ENCODE measurements at regions not wholly inside any gene's neighbourhood (a gene's known extent, or its start where the extent isn't known, plus 50 kb on each side); places are given as distances from the start of the nearest gene placed in this dataset.

DNA sequence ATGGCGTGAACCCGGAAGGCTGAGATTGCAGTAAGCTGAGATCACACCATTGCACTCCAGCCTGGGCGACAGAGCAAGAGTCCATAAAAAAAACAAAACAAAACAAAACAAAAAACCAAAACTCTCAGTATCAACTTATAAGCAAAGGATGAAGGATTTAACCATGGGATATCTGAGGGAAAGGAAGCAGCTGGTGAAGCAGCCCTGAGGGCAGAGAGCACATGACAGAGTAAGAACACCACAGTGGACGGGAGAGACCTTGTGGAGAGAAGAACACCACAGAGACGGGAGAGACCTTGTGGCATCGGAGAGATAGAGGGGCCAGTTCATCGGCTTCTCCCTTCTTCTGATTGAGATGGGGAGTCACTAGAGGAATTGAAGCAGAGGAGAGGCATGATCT lies 697.2 kb downstream of the HDGFL1 start:
- Histone ChIP-seq H4K20me1 (ENCODE audit: insufficient read depth, low read length) (no peaks in the 10 kb centered on the region), H2AFZ (ENCODE audit: low read depth, low read length) (no peak overlapping the region), H3K27me3 (ENCODE audit: insufficient read depth, low read length, poor library complexity) (no peaks in the 10 kb centered on the region), H3K4me1 (ENCODE audit: insufficient read depth, low read length) (no peaks in the 10 kb centered on the region), H3K4me2 (ENCODE audit: insufficient read depth, low read length) (no peak overlapping the region), H3K9me3 (ENCODE audit: insufficient read depth, low read length, severe bottlenecking) (no peaks in the 10 kb centered on the region), H3K36me3 (ENCODE audit: insufficient read depth, low read length) (no peaks in the 10 kb centered on the region), H3K27ac (ENCODE audit: low read length) (no peak overlapping the region), H3K9ac (ENCODE audit: low read depth, low read length) (no peak overlapping the region), H3K79me2 (ENCODE audit: insufficient read depth, low read length) (no peaks in the 10 kb centered on the region), H3K4me3 (ENCODE audit: low read depth in 1 of 2, low read length in 2 of 2) (no peak overlapping the region)
- TF ChIP-seq EZH2 (IDR thresholded peaks at IDR 0.05; ENCODE audit: borderline replicate concordance, low read depth, low read length, severe bottlenecking) = no peak
- no peak for ATAC-seq (ENCODE audit: insufficient read depth, low read depth)
- DNase-seq = no peak

DNA sequence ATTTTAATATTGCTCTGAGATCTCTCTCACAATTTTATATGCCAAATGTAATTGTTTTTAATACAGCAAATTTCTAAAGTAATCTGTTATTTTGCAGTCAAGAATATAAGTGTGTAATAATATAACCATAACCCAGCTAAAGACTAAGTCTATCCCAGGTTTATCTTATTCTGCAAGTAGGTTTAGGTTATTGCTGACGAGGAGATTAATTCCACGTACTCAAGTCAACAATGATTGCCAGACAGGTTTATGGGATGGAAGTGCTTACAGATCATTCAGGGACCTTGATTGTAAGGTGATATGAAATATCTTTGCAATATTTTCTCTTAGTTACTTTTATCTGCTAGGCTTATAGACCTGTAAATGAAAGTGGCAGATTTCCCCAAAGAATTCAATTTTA lies 698.3 kb downstream of the HDGFL1 start:
- TF ChIP-seq, protein P1, sequence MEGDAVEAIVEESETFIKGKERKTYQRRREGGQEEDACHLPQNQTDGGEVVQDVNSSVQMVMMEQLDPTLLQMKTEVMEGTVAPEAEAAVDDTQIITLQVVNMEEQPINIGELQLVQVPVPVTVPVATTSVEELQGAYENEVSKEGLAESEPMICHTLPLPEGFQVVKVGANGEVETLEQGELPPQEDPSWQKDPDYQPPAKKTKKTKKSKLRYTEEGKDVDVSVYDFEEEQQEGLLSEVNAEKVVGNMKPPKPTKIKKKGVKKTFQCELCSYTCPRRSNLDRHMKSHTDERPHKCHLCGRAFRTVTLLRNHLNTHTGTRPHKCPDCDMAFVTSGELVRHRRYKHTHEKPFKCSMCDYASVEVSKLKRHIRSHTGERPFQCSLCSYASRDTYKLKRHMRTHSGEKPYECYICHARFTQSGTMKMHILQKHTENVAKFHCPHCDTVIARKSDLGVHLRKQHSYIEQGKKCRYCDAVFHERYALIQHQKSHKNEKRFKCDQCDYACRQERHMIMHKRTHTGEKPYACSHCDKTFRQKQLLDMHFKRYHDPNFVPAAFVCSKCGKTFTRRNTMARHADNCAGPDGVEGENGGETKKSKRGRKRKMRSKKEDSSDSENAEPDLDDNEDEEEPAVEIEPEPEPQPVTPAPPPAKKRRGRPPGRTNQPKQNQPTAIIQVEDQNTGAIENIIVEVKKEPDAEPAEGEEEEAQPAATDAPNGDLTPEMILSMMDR (IDR thresholded peaks at IDR 0.05; ENCODE audit: borderline replicate concordance, extremely low read depth, low read length, poor library complexity, severe bottlenecking) = no peak
- no peak for TF ChIP-seq EZH2 (IDR thresholded peaks at IDR 0.05; ENCODE audit: borderline replicate concordance, low read depth, low read length, severe bottlenecking)
- H3K27me3 ChIP-seq (ENCODE audit: insufficient read depth, low read length, poor library complexity) = no peaks in the 10 kb centered on the region
- no peaks in the 10 kb centered on the region for H3K36me3 ChIP-seq (ENCODE audit: insufficient read depth, low read length)
- H4K20me1 ChIP-seq (ENCODE audit: insufficient read depth, low read length) = no peaks in the 10 kb centered on the region
- no peak overlapping the region for H3K4me2 ChIP-seq (ENCODE audit: insufficient read depth, low read length)
- no peak overlapping the region for H2AFZ ChIP-seq (ENCODE audit: low read depth, low read length)
- no peaks in the 10 kb centered on the region for H3K9me3 ChIP-seq (ENCODE audit: insufficient read depth, low read length, severe bottlenecking)
- H3K27ac ChIP-seq (ENCODE audit: low read length) = no peak overlapping the region
- no peaks in the 10 kb centered on the region for H3K79me2 ChIP-seq (ENCODE audit: insufficient read depth, low read length)
- DNase-seq (no peak), ATAC-seq (ENCODE audit: insufficient read depth, low read depth) (no peak)
- no peak overlapping the region for H3K9ac ChIP-seq (ENCODE audit: low read depth, low read length)
- no peak overlapping the region for H3K4me3 ChIP-seq (ENCODE audit: low read depth in 1 of 2, low read length in 2 of 2)
- no peaks in the 10 kb centered on the region for H3K4me1 ChIP-seq (ENCODE audit: insufficient read depth, low read length)

DNA sequence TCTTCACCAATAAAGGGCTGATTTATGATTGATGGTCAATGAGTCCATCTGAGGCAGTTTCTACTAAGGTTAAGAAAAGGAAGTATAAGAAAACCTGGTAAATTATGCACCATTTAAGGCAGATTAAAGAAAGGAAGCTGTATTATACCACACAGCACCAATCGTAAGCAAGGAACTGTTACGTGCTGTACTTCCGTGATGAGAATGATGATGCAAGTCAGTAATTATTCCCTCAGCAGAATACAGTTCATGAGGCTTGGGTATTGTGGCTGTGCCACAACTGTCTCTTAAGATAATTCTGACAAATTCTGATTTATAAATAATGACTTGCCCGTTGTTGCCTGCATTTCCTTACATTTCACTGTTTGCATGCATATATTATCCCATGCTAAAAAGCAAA lies 699.0 kb downstream of the HDGFL1 start:
- H3K9me3 ChIP-seq (ENCODE audit: insufficient read depth, low read length, severe bottlenecking) = no peaks in the 10 kb centered on the region
- no peak overlapping the region for H3K4me3 ChIP-seq (ENCODE audit: low read depth in 1 of 2, low read length in 2 of 2)
- no peaks in the 10 kb centered on the region for H3K79me2 ChIP-seq (ENCODE audit: insufficient read depth, low read length)
- TF ChIP-seq EZH2 (IDR thresholded peaks at IDR 0.05; ENCODE audit: borderline replicate concordance, low read depth, low read length, severe bottlenecking) = no peak
- TF ChIP-seq, protein P1 (IDR thresholded peaks at IDR 0.05; ENCODE audit: borderline replicate concordance, extremely low read depth, low read length, poor library complexity, severe bottlenecking) = no peak
- no peak overlapping the region for H3K27ac ChIP-seq (ENCODE audit: low read length)
- no peaks in the 10 kb centered on the region for H3K4me1 ChIP-seq (ENCODE audit: insufficient read depth, low read length)
- H3K36me3 ChIP-seq (ENCODE audit: insufficient read depth, low read length) = no peaks in the 10 kb centered on the region
- ATAC-seq (ENCODE audit: insufficient read depth, low read depth) = no peak
- no peaks in the 10 kb centered on the region for H4K20me1 ChIP-seq (ENCODE audit: insufficient read depth, low read length)
- no peak overlapping the region for H3K9ac ChIP-seq (ENCODE audit: low read depth, low read length)
- H2AFZ ChIP-seq (ENCODE audit: low read depth, low read length) = no peak overlapping the region
- no peak overlapping the region for H3K4me2 ChIP-seq (ENCODE audit: insufficient read depth, low read length)
- no peaks in the 10 kb centered on the region for H3K27me3 ChIP-seq (ENCODE audit: insufficient read depth, low read length, poor library complexity)
- no peak for DNase-seq

DNA sequence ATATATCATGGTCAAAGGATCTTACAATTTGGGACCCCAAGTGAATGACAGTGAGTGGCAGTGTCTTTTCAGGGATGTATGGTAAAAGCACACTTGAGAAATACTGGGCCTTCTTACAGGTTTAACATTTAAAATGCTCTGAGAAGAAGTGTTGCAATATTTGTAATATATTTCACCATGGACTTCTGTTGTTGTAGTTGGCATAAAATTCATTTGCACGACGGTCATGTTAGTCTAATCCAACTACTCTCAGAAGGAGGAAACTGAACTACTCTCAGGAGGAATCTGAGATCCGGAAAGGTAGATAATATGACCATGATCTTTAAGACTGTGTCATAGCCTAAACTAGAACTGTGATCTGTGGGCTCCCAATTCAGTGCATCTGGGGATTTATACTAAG lies 700.1 kb downstream of the HDGFL1 start:
- Histone ChIP-seq H3K27ac (ENCODE audit: low read length) (no peak overlapping the region), H3K36me3 (ENCODE audit: insufficient read depth, low read length) (no peaks in the 10 kb centered on the region), H3K79me2 (ENCODE audit: insufficient read depth, low read length) (no peaks in the 10 kb centered on the region), H3K9ac (ENCODE audit: low read depth, low read length) (no peak overlapping the region), H3K27me3 (ENCODE audit: insufficient read depth, low read length, poor library complexity) (no peaks in the 10 kb centered on the region), H3K4me3 (ENCODE audit: low read depth in 1 of 2, low read length in 2 of 2) (no peak overlapping the region), H3K4me2 (ENCODE audit: insufficient read depth, low read length) (no peak overlapping the region), H4K20me1 (ENCODE audit: insufficient read depth, low read length) (no peaks in the 10 kb centered on the region), H2AFZ (ENCODE audit: low read depth, low read length) (no peak overlapping the region), H3K4me1 (ENCODE audit: insufficient read depth, low read length) (no peaks in the 10 kb centered on the region), H3K9me3 (ENCODE audit: insufficient read depth, low read length, severe bottlenecking) (no peaks in the 10 kb centered on the region)
- DNase-seq = no peak
- no peak for ATAC-seq (ENCODE audit: insufficient read depth, low read depth)
- TF ChIP-seq EZH2 (IDR thresholded peaks at IDR 0.05; ENCODE audit: borderline replicate concordance, low read depth, low read length, severe bottlenecking) = no peak
- TF ChIP-seq, protein P1 (IDR thresholded peaks at IDR 0.05; ENCODE audit: borderline replicate concordance, extremely low read depth, low read length, poor library complexity, severe bottlenecking) = no peak

All from DND-41 (cell line).